Esophagus squamous epithelium (tissue), 4 donors: ENCODE measurements at regions not wholly inside any gene's neighbourhood (a gene's known extent, or its start where the extent isn't known, plus 50 kb on each side); places are given as distances from the start of the nearest gene placed in this dataset.

Experiments
- POLR2A ChIP-seq, 4 donors: fragments of 450-650 bp; IDR thresholded peaks; one replicate each; pipeline ENCODE4 v1.6.1; 2017; ENCODE audit warnings: antibody characterized with exemption in 4 of 4, mild to moderate bottlenecking in 4 of 4, moderate library complexity in 3 of 4
- TF ChIP-seq, protein P1 (sequence below), 6 experiments: fragments of 450-650 bp in 4 of 6; fragments of 200-600 bp in 2 of 6; sonication (generic) in 2 of 6; IDR thresholded peaks; one replicate each; pipeline ENCODE4 v1.5.1; 2016 to 2019; ENCODE audit warnings: antibody characterized with exemption in 6 of 6, mild to moderate bottlenecking in 4 of 6, moderate library complexity in 4 of 6

DNA sequence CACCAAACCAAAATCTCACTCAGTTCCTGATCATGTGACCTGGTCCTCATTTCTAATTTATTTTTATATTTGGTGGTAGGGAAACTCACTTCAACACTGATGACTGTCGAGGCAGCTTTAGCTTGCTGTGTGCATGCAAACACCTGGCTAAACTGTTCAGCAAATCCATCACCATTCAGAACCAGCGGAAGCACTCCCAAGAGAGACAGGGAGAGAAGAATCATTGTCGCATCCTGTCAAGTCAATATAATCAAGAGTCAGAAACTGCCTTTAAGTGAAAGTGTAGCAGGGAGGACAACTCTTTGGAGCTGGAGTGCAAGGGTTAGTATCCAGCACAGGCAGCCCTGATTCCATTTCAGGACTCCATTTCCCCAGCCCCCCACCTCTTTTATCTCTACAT lies 300.7 kb downstream of the XPNPEP1 start:
- TF ChIP-seq, protein P1, sequence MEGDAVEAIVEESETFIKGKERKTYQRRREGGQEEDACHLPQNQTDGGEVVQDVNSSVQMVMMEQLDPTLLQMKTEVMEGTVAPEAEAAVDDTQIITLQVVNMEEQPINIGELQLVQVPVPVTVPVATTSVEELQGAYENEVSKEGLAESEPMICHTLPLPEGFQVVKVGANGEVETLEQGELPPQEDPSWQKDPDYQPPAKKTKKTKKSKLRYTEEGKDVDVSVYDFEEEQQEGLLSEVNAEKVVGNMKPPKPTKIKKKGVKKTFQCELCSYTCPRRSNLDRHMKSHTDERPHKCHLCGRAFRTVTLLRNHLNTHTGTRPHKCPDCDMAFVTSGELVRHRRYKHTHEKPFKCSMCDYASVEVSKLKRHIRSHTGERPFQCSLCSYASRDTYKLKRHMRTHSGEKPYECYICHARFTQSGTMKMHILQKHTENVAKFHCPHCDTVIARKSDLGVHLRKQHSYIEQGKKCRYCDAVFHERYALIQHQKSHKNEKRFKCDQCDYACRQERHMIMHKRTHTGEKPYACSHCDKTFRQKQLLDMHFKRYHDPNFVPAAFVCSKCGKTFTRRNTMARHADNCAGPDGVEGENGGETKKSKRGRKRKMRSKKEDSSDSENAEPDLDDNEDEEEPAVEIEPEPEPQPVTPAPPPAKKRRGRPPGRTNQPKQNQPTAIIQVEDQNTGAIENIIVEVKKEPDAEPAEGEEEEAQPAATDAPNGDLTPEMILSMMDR (IDR thresholded peaks at IDR 0.05), result no peak
- no peak for TF ChIP-seq POLR2A (IDR thresholded peaks at IDR 0.05)
